Hepatocyte (in vitro differentiated cells): ENCODE measurements at regions not wholly inside any gene's neighbourhood (a gene's known extent, or its start where the extent isn't known, plus 50 kb on each side); places are given as distances from the start of the nearest gene placed in this dataset.
"Not testable (repeated sequence)": the region's sequence is repeated elsewhere in the genome, so short reads cannot be mapped to it uniquely, and the experiment has no call there.

Source experiments
- DNase-seq: peaks from one replicate; pipeline ENCODE4 v3.0.0-alpha.2; 2016; ENCODE audit warnings: low spot score
- H2AFZ ChIP-seq: fragments of 200-600 bp; sonication (generic); 2 replicates; pipeline ENCODE4 v1.6.0; 2016; ENCODE audit warnings: antibody characterized with exemption, mild to moderate bottlenecking
- H3K27ac ChIP-seq: fragments of 200-600 bp; sonication (generic); 2 replicates; pipeline ENCODE4 v1.5.1; 2016; ENCODE audit warnings: mild to moderate bottlenecking
- H3K27me3 ChIP-seq: fragments of 200-600 bp; sonication (generic); 2 replicates; pipeline ENCODE4 v1.6.1; 2016
- H3K36me3 ChIP-seq: fragments of 200-600 bp; sonication (generic); replicated peaks from 2 replicates; pipeline ENCODE4 v1.5.1; 2016; ENCODE audit warnings: low read depth; ENCODE audit not compliant: insufficient read depth
- H3K4me1 ChIP-seq: fragments of 200-600 bp; sonication (generic); 2 replicates; pipeline ENCODE4 v1.5.1; 2016; ENCODE audit warnings: mild to moderate bottlenecking, moderate library complexity; ENCODE audit not compliant: insufficient read depth
- H3K4me2 ChIP-seq: fragments of 200-600 bp; sonication (generic); 2 replicates; pipeline ENCODE4 v1.6.0; 2016
- H3K4me3 ChIP-seq: fragments of 200-600 bp; sonication (generic); 2 replicates; pipeline ENCODE4 v1.5.1; 2016; ENCODE audit warnings: mild to moderate bottlenecking
- H3K79me2 ChIP-seq: fragments of 200-600 bp; sonication (generic); 2 replicates; pipeline ENCODE4 v1.6.0; 2017; ENCODE audit warnings: mild to moderate bottlenecking
- H3K9me2 ChIP-seq: fragments of 200-600 bp; sonication (generic); replicated peaks from 2 replicates; pipeline ENCODE4 v1.6.0; 2017; ENCODE audit warnings: mild to moderate bottlenecking; ENCODE audit not compliant: insufficient read depth
- H3K9me3 ChIP-seq: fragments of 200-600 bp; sonication (generic); 2 replicates; pipeline ENCODE4 v1.5.1; 2016; ENCODE audit warnings: low read depth, mild to moderate bottlenecking
- H4K20me1 ChIP-seq: fragments of 200-600 bp; sonication (generic); 2 replicates; pipeline ENCODE4 v1.6.0; 2016; ENCODE audit warnings: mild to moderate bottlenecking; ENCODE audit not compliant: insufficient read depth, poor library complexity, severe bottlenecking
- CTCF ChIP-seq: fragments of 200-600 bp; sonication (generic); IDR thresholded peaks from 2 replicates; pipeline ENCODE4 v1.5.1; 2016; ENCODE audit warnings: antibody characterized with exemption, mild to moderate bottlenecking; ENCODE audit not compliant: poor library complexity
- EZH2 ChIP-seq: fragments of 200-600 bp; sonication (generic); IDR thresholded peaks from 2 replicates; pipeline ENCODE4 v1.6.1; 2016; ENCODE audit warnings: antibody characterized with exemption, mild to moderate bottlenecking, borderline replicate concordance
- EZH2phosphoT487 ChIP-seq: fragments of 200-600 bp; sonication (generic); IDR thresholded peaks from one replicate; pipeline ENCODE4 v1.6.1; 2018; ENCODE audit warnings: antibody characterized with exemption, mild to moderate bottlenecking, low read depth, moderate library complexity; ENCODE audit not compliant: unreplicated experiment, severe bottlenecking
- WGBS: methylation state at CpG from one replicate; pipeline ENCODE4 v1.1.6; 2016; ENCODE audit warnings: low lambda C conversion rate; ENCODE audit errors: missing lambda C conversion rate; 5-methylcytosine and 5-hydroxymethylcytosine counted together

- no peak overlapping the region for H3K27ac ChIP-seq
- no peaks in the 10 kb centered on the region for H3K4me1 ChIP-seq
- no peaks in the 10 kb centered on the region for H3K27me3 ChIP-seq
- H3K79me2 ChIP-seq = no peaks in the 10 kb centered on the region
- H3K4me2 ChIP-seq = no peak overlapping the region
- TF ChIP-seq CTCF (no peak), EZH2phosphoT487 (no peak), EZH2 (no peak)
- no peak for DNase-seq
- no peaks in the 10 kb centered on the region for H4K20me1 ChIP-seq
- H3K9me2 ChIP-seq = no peaks in the 10 kb centered on the region
- no peak overlapping the region for H2AFZ ChIP-seq
- H3K9me3 ChIP-seq = no peaks in the 10 kb centered on the region
- H3K4me3 ChIP-seq = no peak overlapping the region
- H3K36me3 ChIP-seq = no peaks in the 10 kb centered on the region
- WGBS = 89% methylated on average over 2 of the region's 2 CpGs
Observed at GRCh38 chr7:51860305-51860704, 543.7 kb upstream of the COBL start.

GRCh38 chr7:51850126-51850525 lies 533.5 kb upstream of the COBL start:
- H3K9me2 ChIP-seq = no peaks in the 10 kb centered on the region
- 65% methylated on average over 2 of the region's 2 CpGs for WGBS
- no peaks in the 10 kb centered on the region for H3K4me1 ChIP-seq
- no peaks in the 10 kb centered on the region for H3K36me3 ChIP-seq
- H3K27ac ChIP-seq = no peak overlapping the region
- no peaks in the 10 kb centered on the region for H3K79me2 ChIP-seq
- no peak for DNase-seq
- H3K4me3 ChIP-seq = no peak overlapping the region
- no peak for TF ChIP-seq EZH2phosphoT487
- no peak for TF ChIP-seq EZH2
- no peak for TF ChIP-seq CTCF
- no peaks in the 10 kb centered on the region for H3K27me3 ChIP-seq
- H3K4me2 ChIP-seq = no peak overlapping the region
- no peaks in the 10 kb centered on the region for H4K20me1 ChIP-seq
- no peak overlapping the region for H2AFZ ChIP-seq
- H3K9me3 ChIP-seq = no peaks in the 10 kb centered on the region

GRCh38 chr7:51847461-51848134 lies 531.0 kb upstream of the COBL start:
- H3K27ac ChIP-seq = no peak overlapping the region
- 53% methylated on average over 7 of the region's 7 CpGs for WGBS

GRCh38 chr7:51839130-51839529 lies 522.5 kb upstream of the COBL start:
- not testable (repeated sequence) for H3K27me3 ChIP-seq, H3K27ac ChIP-seq, H3K9me2 ChIP-seq, H3K9me3 ChIP-seq, H2AFZ ChIP-seq, H3K4me3 ChIP-seq, H3K4me1 ChIP-seq, H4K20me1 ChIP-seq, H3K4me2 ChIP-seq, H3K36me3 ChIP-seq, H3K79me2 ChIP-seq, DNase-seq
- 85% methylated on average over 18 of the region's 18 CpGs for WGBS

More at GRCh38 chr7:51847461-51848134, 531.0 kb upstream of the COBL start:
- Histone ChIP-seq H3K4me3 (no peak overlapping the region), H3K9me3 (no peaks in the 10 kb centered on the region), H3K36me3 (no peaks in the 10 kb centered on the region), H4K20me1 (no peaks in the 10 kb centered on the region), H3K9me2 (no peaks in the 10 kb centered on the region), H3K4me2 (no peak overlapping the region), H3K4me1 (no peaks in the 10 kb centered on the region), H2AFZ (no peak overlapping the region), H3K79me2 (no peaks in the 10 kb centered on the region), H3K27me3 (no peaks in the 10 kb centered on the region)
- DNase-seq = peak; percentile 32
- no peak for TF ChIP-seq EZH2
- no peak for TF ChIP-seq CTCF
- no peak for TF ChIP-seq EZH2phosphoT487
